ENCODE measurements at regions not wholly inside any gene's neighbourhood (a gene's known extent, or its start where the extent isn't known, plus 50 kb on each side); places are given as distances from the start of the nearest gene placed in this dataset.

DNA sequence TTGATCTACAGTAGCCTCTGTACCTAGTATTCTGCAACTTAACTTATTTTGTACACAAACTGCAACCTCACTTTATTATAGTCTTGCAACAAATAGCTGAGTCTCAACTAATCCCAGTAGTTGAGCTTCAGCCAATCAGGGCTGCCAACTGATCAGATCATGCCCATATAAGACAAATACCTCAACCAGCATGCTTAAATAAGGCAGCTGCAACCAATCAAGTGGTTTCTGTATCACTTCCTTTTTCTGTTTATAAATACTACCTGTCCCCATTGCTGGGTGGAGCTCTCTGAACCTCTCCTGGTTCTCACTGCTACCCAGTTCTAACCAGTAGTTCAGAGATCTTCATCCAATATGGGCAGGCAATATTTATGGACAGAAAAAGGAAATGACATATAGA, 248.5 kb upstream of the FBXO33 start:
- no peak for TF ChIP-seq POLR2AphosphoS5 (IDR thresholded peaks at IDR 0.05; ENCODE audit: low read depth, low read length)
- TF ChIP-seq, protein P1, sequence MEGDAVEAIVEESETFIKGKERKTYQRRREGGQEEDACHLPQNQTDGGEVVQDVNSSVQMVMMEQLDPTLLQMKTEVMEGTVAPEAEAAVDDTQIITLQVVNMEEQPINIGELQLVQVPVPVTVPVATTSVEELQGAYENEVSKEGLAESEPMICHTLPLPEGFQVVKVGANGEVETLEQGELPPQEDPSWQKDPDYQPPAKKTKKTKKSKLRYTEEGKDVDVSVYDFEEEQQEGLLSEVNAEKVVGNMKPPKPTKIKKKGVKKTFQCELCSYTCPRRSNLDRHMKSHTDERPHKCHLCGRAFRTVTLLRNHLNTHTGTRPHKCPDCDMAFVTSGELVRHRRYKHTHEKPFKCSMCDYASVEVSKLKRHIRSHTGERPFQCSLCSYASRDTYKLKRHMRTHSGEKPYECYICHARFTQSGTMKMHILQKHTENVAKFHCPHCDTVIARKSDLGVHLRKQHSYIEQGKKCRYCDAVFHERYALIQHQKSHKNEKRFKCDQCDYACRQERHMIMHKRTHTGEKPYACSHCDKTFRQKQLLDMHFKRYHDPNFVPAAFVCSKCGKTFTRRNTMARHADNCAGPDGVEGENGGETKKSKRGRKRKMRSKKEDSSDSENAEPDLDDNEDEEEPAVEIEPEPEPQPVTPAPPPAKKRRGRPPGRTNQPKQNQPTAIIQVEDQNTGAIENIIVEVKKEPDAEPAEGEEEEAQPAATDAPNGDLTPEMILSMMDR (IDR thresholded peaks at IDR 0.05 in 2 of 3, conservative IDR thresholded peaks at IDR 0.05 in 1 of 3; ENCODE audit: borderline replicate concordance in 1 of 3, insufficient read depth in 1 of 3, low read depth in 2 of 3, low read length in 2 of 3) = no peak
- TF ChIP-seq JUND (IDR thresholded peaks at IDR 0.05) = no peak
- TF ChIP-seq, protein P2, sequence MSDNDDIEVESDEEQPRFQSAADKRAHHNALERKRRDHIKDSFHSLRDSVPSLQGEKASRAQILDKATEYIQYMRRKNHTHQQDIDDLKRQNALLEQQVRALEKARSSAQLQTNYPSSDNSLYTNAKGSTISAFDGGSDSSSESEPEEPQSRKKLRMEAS (IDR thresholded peaks at IDR 0.05) = no peak
- no peak for TF ChIP-seq SRF (IDR thresholded peaks at IDR 0.05; ENCODE audit: low read depth)
- TF ChIP-seq SIN3A (IDR thresholded peaks at IDR 0.05; ENCODE audit: low read depth) = no peak
- TF ChIP-seq ZNF274 (IDR thresholded peaks at IDR 0.05; ENCODE audit: low read depth, low read length) = no peak
- TF ChIP-seq POLR2A (IDR thresholded peaks at IDR 0.05; ENCODE audit: borderline replicate concordance, extremely low read depth, insufficient read depth, insufficient read length) = no peak
- no peak for TF ChIP-seq CEBPB (IDR thresholded peaks at IDR 0.05; ENCODE audit: low read depth)
- no peak for TF ChIP-seq SP1 (IDR thresholded peaks at IDR 0.05; ENCODE audit: low read depth)
